ENCODE measurements at regions not wholly inside any gene's neighbourhood (a gene's known extent, or its start where the extent isn't known, plus 50 kb on each side); places are given as distances from the start of the nearest gene placed in this dataset.
"Not testable (repeated sequence)": the region's sequence is repeated elsewhere in the genome, so short reads cannot be mapped to it uniquely, and the experiment has no call there.

- Histone ChIP-seq H3K9me3 (ENCODE audit: severe bottlenecking) (no peaks in the 10 kb centered on the region), H3K4me3 (ENCODE audit: low read depth, low read length) (no peak overlapping the region), H3K27ac (no peak overlapping the region), H3K36me3 (no peaks in the 10 kb centered on the region), H3K27me3 (ENCODE audit: insufficient read depth, low read depth, severe bottlenecking) (no peaks in the 10 kb centered on the region)
- TF ChIP-seq CTCF (IDR thresholded peaks at IDR 0.05; ENCODE audit: low read depth, low read length): no peak
- no peak for DNase-seq
Measured at GRCh38 chr6:16901782-16902181, 140.5 kb upstream of the ATXN1 start.

- DNase-seq: no peak
- H3K4me3 ChIP-seq (ENCODE audit: low read depth, low read length): no peak overlapping the region
- TF ChIP-seq CTCF (IDR thresholded peaks at IDR 0.05; ENCODE audit: low read depth, low read length): no peak
- H3K36me3 ChIP-seq: no peaks in the 10 kb centered on the region
- no peaks in the 10 kb centered on the region for H3K9me3 ChIP-seq (ENCODE audit: severe bottlenecking)
- no peaks in the 10 kb centered on the region for H3K27me3 ChIP-seq (ENCODE audit: insufficient read depth, low read depth, severe bottlenecking)
- no peak overlapping the region for H3K27ac ChIP-seq
Measured at GRCh38 chr6:16901306-16901705, 140.0 kb upstream of the ATXN1 start.

GRCh38 chr6:16898640-16899396, 137.6 kb upstream of the ATXN1 start:
- Histone ChIP-seq H3K27me3 (ENCODE audit: insufficient read depth, low read depth, severe bottlenecking) (no peaks in the 10 kb centered on the region), H3K9me3 (ENCODE audit: severe bottlenecking) (peaks cover 6% of the 10 kb centered on the region), H3K36me3 (no peaks in the 10 kb centered on the region), H3K27ac (no peak overlapping the region), H3K4me3 (ENCODE audit: low read depth, low read length) (no peak overlapping the region)
- no peak for TF ChIP-seq CTCF (IDR thresholded peaks at IDR 0.05; ENCODE audit: low read depth, low read length)
- DNase-seq: no peak

GRCh38 chr6:16897669-16898068, 136.4 kb upstream of the ATXN1 start:
- no peaks in the 10 kb centered on the region for H3K36me3 ChIP-seq
- no peak for TF ChIP-seq CTCF (IDR thresholded peaks at IDR 0.05; ENCODE audit: low read depth, low read length)
- H3K27me3 ChIP-seq (ENCODE audit: insufficient read depth, low read depth, severe bottlenecking): no peaks in the 10 kb centered on the region
- H3K9me3 ChIP-seq (ENCODE audit: severe bottlenecking): peaks cover 6% of the 10 kb centered on the region
- H3K4me3 ChIP-seq (ENCODE audit: low read depth, low read length): no peak overlapping the region
- no peak overlapping the region for H3K27ac ChIP-seq
- no peak for DNase-seq

GRCh38 chr6:16894301-16894700, 133.0 kb upstream of the ATXN1 start:
- no peak overlapping the region for H3K4me3 ChIP-seq (ENCODE audit: low read depth, low read length)
- H3K36me3 ChIP-seq: no peaks in the 10 kb centered on the region
- no peak for TF ChIP-seq CTCF (IDR thresholded peaks at IDR 0.05; ENCODE audit: low read depth, low read length)
- H3K27me3 ChIP-seq (ENCODE audit: insufficient read depth, low read depth, severe bottlenecking): no peaks in the 10 kb centered on the region
- no peak for DNase-seq
- no peak overlapping the region for H3K27ac ChIP-seq
- peaks cover 6% of the 10 kb centered on the region for H3K9me3 ChIP-seq (ENCODE audit: severe bottlenecking)

GRCh38 chr6:16891110-16891509, 129.8 kb upstream of the ATXN1 start:
- not testable (repeated sequence) for H3K27me3 ChIP-seq (ENCODE audit: insufficient read depth, low read depth, severe bottlenecking); DNase-seq; H3K4me3 ChIP-seq (ENCODE audit: low read depth, low read length); H3K9me3 ChIP-seq (ENCODE audit: severe bottlenecking); H3K36me3 ChIP-seq; H3K27ac ChIP-seq

Measured in WERI-Rb-1 (cell line).